GM23338 (cell line): ENCODE measurements at regions not wholly inside any gene's neighbourhood (a gene's known extent, or its start where the extent isn't known, plus 50 kb on each side); places are given as distances from the start of the nearest gene placed in this dataset.

Experiments
- ATAC-seq: fragments of 200-7000 bp; cut with Tn5 transposase; 3 replicates; pipeline ENCODE4 v1.9.1; 2020
- DNase-seq: peaks from one replicate; pipeline ENCODE4 v3.0.0-alpha.2; 2015; ENCODE audit warnings: low spot score
- H2AFZ ChIP-seq: fragments of 200-600 bp; sonication (generic); 2 replicates; pipeline ENCODE4 v1.8.0; 2016; ENCODE audit warnings: antibody characterized with exemption, mild to moderate bottlenecking, moderate library complexity
- H3F3A ChIP-seq: fragments of 200-600 bp; sonication (generic); replicated peaks from 2 replicates; pipeline ENCODE4 v1.8.0; 2017; ENCODE audit warnings: antibody characterized with exemption, mixed run types, low read depth
- H3K27ac ChIP-seq: fragments of 200-600 bp; sonication (generic); 2 replicates; pipeline ENCODE4 v1.6.1; 2016; ENCODE audit warnings: low read depth
- H3K27me3 ChIP-seq: fragments of 200-600 bp; sonication (generic); 2 replicates; pipeline ENCODE4 v1.8.0; 2016; ENCODE audit warnings: mild to moderate bottlenecking, mixed run types, moderate library complexity; ENCODE audit not compliant: insufficient read depth
- H3K36me3 ChIP-seq: fragments of 200-600 bp; sonication (generic); 2 replicates; pipeline ENCODE4 v1.8.0; 2016; ENCODE audit warnings: mild to moderate bottlenecking; ENCODE audit not compliant: insufficient read depth
- H3K4me1 ChIP-seq: fragments of 200-600 bp; sonication (generic); 2 replicates; pipeline ENCODE4 v1.8.0; 2016; ENCODE audit warnings: mild to moderate bottlenecking, moderate library complexity; ENCODE audit not compliant: insufficient read depth
- H3K4me2 ChIP-seq: fragments of 200-600 bp; sonication (generic); 2 replicates; pipeline ENCODE4 v1.7.1; 2017; ENCODE audit warnings: mixed run types
- H3K4me3 ChIP-seq: fragments of 200-600 bp; sonication (generic); 2 replicates; pipeline ENCODE4 v1.6.1; 2016; ENCODE audit warnings: mixed run types
- H3K79me2 ChIP-seq: fragments of 200-600 bp; sonication (generic); replicated peaks from 2 replicates; pipeline ENCODE4 v1.8.0; 2017; ENCODE audit warnings: mild to moderate bottlenecking; ENCODE audit not compliant: insufficient read depth
- H3K9me2 ChIP-seq: fragments of 200-600 bp; sonication (generic); 2 replicates; pipeline ENCODE4 v1.8.0; 2017; ENCODE audit not compliant: insufficient read depth
- H4K20me1 ChIP-seq: fragments of 200-600 bp; sonication (generic); replicated peaks from 2 replicates; pipeline ENCODE4 v1.8.0; 2017; ENCODE audit warnings: mild to moderate bottlenecking; ENCODE audit not compliant: insufficient read depth
- H3K27ac Mint-ChIP-seq: 2 replicates; pipeline ENCODE4 v1.8.0; 2020; ENCODE audit warnings: inconsistent platforms, mild to moderate bottlenecking, moderate library complexity, mixed read lengths
- H3K27me3 Mint-ChIP-seq: 3 replicates; pipeline ENCODE4 v1.8.0; 2022; ENCODE audit warnings: low read depth, mild to moderate bottlenecking, moderate library complexity, mixed read lengths, inconsistent platforms; ENCODE audit not compliant: insufficient read depth, poor library complexity
- H3K36me3 Mint-ChIP-seq: 3 replicates; pipeline ENCODE4 v1.8.0; 2021; ENCODE audit warnings: low read depth, mild to moderate bottlenecking, inconsistent platforms, moderate library complexity, mixed read lengths
- H3K4me1 Mint-ChIP-seq: 3 replicates; pipeline ENCODE4 v1.8.0; 2020; ENCODE audit warnings: mild to moderate bottlenecking, inconsistent platforms, mixed read lengths
- H3K4me3 Mint-ChIP-seq: 3 replicates; pipeline ENCODE4 v1.8.0; 2021; ENCODE audit warnings: moderate library complexity, mild to moderate bottlenecking, inconsistent platforms, mixed read lengths
- H3K9me3 Mint-ChIP-seq: 3 replicates; pipeline ENCODE4 v1.8.0; 2020; ENCODE audit warnings: moderate library complexity, mild to moderate bottlenecking, inconsistent platforms, mixed read lengths
- CREB1 ChIP-seq: fragments of 250-450 bp; sonication (Bioruptor Pico); IDR thresholded peaks from 2 replicates; pipeline ENCODE4 v1.5.0; 2020; ENCODE audit warnings: low read depth, mild to moderate bottlenecking, moderate library complexity
- EZH2 ChIP-seq: fragments of 200-600 bp; sonication (generic); IDR thresholded peaks from one replicate; pipeline ENCODE4 v1.8.0; 2017; ENCODE audit warnings: antibody characterized with exemption, mild to moderate bottlenecking, low read depth; ENCODE audit not compliant: unreplicated experiment
- EZH2phosphoT487 ChIP-seq: fragments of 200-600 bp; sonication (generic); IDR thresholded peaks from one replicate; pipeline ENCODE4 v1.8.1; 2018; ENCODE audit warnings: antibody characterized with exemption; ENCODE audit not compliant: unreplicated experiment
- JUNB ChIP-seq: IDR thresholded peaks from one replicate; pipeline ENCODE4 v1.6.1; 2016; ENCODE audit warnings: antibody characterized with exemption; ENCODE audit not compliant: unreplicated experiment
- NANOG ChIP-seq: IDR thresholded peaks from 2 replicates; pipeline ENCODE4 v1.6.1; 2016; ENCODE audit warnings: antibody characterized with exemption, borderline replicate concordance
- POLR2AphosphoS5 ChIP-seq: IDR thresholded peaks from 2 replicates; pipeline ENCODE4 v1.6.1; 2016; ENCODE audit warnings: antibody characterized with exemption, low read depth
- STAT1 ChIP-seq: IDR thresholded peaks from one replicate; pipeline ENCODE4 v1.6.1; 2016; ENCODE audit warnings: antibody characterized with exemption; ENCODE audit not compliant: unreplicated experiment
- ZNF114 ChIP-seq: fragments of 250-450 bp; sonication (Bioruptor Pico); IDR thresholded peaks from 2 replicates; pipeline ENCODE4 v1.5.0; 2020; ENCODE audit warnings: mild to moderate bottlenecking, moderate library complexity
- ZNF331 ChIP-seq: fragments of 250-450 bp; sonication (Bioruptor Pico); IDR thresholded peaks from 2 replicates; pipeline ENCODE4 v1.5.0; 2020; ENCODE audit warnings: low read depth, mild to moderate bottlenecking, moderate library complexity
- ZNF462 ChIP-seq: fragments of 250-450 bp; sonication (Bioruptor Pico); IDR thresholded peaks from 2 replicates; pipeline ENCODE4 v1.5.0; 2020; ENCODE audit warnings: mild to moderate bottlenecking, moderate library complexity
- TF ChIP-seq, protein P1 (sequence below): IDR thresholded peaks from one replicate; pipeline ENCODE4 v1.6.1; 2018; ENCODE audit warnings: antibody characterized with exemption; ENCODE audit not compliant: unreplicated experiment
- TF ChIP-seq, protein P2 (sequence below), 2 experiments: fragments of 200-600 bp in 1 of 2; sonication (generic) in 1 of 2; conservative IDR thresholded peaks; 2 replicates each; pipeline versions ENCODE4 v1.5.1 to v1.6.1; 2016 to 2017; ENCODE audit warnings: antibody characterized with exemption in 2 of 2, low read depth in 2 of 2, mild to moderate bottlenecking in 2 of 2, moderate library complexity in 1 of 2
- TF ChIP-seq, protein P3 (sequence below): IDR thresholded peaks from 2 replicates; pipeline ENCODE4 v1.6.1; 2016; ENCODE audit warnings: antibody characterized with exemption

DNA sequence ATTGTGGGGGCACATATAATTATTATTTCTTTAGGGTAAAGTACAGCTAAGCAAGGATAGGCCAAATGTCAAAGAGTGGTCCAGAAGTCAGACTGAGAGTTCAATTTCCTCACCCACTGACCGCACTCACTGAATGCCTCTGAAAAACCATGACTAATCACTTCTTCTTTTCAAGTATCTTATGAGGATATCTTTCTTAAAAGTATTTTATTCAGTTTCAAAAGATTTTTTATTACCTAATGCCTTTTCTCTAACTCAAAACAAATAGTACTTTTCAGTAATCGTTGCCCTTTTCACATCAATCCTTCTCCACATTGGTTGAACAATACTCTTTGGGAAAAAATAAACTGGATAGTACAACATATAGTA lies 61.7 kb upstream of the CAMK2D start:
- Histone ChIP-seq H4K20me1 (no peaks in the 10 kb centered on the region), H3K36me3 (no peaks in the 10 kb centered on the region), H3K4me2 (no peak overlapping the region), H3F3A (no peaks in the 10 kb centered on the region), H3K4me3 (no peak overlapping the region), H2AFZ (no peak overlapping the region), H3K27ac (no peak overlapping the region), H3K9me2 (no peaks in the 10 kb centered on the region), H3K79me2 (no peaks in the 10 kb centered on the region), H3K4me1 (no peaks in the 10 kb centered on the region), H3K27me3 (no peaks in the 10 kb centered on the region)
- ATAC-seq: no peak
- H3K4me1 Mint-ChIP-seq: no peaks in the 10 kb centered on the region; the same call in 2 of the 3 replicates
- no peak for TF ChIP-seq CREB1 (CRISPR knock-in tag)
- TF ChIP-seq EZH2phosphoT487: no peak
- TF ChIP-seq, protein P1, sequence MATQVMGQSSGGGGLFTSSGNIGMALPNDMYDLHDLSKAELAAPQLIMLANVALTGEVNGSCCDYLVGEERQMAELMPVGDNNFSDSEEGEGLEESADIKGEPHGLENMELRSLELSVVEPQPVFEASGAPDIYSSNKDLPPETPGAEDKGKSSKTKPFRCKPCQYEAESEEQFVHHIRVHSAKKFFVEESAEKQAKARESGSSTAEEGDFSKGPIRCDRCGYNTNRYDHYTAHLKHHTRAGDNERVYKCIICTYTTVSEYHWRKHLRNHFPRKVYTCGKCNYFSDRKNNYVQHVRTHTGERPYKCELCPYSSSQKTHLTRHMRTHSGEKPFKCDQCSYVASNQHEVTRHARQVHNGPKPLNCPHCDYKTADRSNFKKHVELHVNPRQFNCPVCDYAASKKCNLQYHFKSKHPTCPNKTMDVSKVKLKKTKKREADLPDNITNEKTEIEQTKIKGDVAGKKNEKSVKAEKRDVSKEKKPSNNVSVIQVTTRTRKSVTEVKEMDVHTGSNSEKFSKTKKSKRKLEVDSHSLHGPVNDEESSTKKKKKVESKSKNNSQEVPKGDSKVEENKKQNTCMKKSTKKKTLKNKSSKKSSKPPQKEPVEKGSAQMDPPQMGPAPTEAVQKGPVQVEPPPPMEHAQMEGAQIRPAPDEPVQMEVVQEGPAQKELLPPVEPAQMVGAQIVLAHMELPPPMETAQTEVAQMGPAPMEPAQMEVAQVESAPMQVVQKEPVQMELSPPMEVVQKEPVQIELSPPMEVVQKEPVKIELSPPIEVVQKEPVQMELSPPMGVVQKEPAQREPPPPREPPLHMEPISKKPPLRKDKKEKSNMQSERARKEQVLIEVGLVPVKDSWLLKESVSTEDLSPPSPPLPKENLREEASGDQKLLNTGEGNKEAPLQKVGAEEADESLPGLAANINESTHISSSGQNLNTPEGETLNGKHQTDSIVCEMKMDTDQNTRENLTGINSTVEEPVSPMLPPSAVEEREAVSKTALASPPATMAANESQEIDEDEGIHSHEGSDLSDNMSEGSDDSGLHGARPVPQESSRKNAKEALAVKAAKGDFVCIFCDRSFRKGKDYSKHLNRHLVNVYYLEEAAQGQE: no peak
- TF ChIP-seq, protein P2, sequence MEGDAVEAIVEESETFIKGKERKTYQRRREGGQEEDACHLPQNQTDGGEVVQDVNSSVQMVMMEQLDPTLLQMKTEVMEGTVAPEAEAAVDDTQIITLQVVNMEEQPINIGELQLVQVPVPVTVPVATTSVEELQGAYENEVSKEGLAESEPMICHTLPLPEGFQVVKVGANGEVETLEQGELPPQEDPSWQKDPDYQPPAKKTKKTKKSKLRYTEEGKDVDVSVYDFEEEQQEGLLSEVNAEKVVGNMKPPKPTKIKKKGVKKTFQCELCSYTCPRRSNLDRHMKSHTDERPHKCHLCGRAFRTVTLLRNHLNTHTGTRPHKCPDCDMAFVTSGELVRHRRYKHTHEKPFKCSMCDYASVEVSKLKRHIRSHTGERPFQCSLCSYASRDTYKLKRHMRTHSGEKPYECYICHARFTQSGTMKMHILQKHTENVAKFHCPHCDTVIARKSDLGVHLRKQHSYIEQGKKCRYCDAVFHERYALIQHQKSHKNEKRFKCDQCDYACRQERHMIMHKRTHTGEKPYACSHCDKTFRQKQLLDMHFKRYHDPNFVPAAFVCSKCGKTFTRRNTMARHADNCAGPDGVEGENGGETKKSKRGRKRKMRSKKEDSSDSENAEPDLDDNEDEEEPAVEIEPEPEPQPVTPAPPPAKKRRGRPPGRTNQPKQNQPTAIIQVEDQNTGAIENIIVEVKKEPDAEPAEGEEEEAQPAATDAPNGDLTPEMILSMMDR (conservative IDR thresholded peaks at IDR 0.05; ENCODE audit: low read depth in 2 of 2): no peak
- no peak for TF ChIP-seq ZNF114 (CRISPR knock-in tag)
- TF ChIP-seq ZNF462 (CRISPR knock-in tag): no peak
- TF ChIP-seq, protein P3, sequence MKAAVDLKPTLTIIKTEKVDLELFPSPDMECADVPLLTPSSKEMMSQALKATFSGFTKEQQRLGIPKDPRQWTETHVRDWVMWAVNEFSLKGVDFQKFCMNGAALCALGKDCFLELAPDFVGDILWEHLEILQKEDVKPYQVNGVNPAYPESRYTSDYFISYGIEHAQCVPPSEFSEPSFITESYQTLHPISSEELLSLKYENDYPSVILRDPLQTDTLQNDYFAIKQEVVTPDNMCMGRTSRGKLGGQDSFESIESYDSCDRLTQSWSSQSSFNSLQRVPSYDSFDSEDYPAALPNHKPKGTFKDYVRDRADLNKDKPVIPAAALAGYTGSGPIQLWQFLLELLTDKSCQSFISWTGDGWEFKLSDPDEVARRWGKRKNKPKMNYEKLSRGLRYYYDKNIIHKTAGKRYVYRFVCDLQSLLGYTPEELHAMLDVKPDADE: no peak
- TF ChIP-seq JUNB: no peak
- TF ChIP-seq ZNF331: no peak
- TF ChIP-seq NANOG: no peak
- TF ChIP-seq EZH2: no peak
- TF ChIP-seq STAT1: no peak
- no peak for TF ChIP-seq POLR2AphosphoS5
- no peaks in the 10 kb centered on the region for H3K9me3 Mint-ChIP-seq
- no peaks in the 10 kb centered on the region for H3K36me3 Mint-ChIP-seq
- no peaks in the 10 kb centered on the region for H3K27me3 Mint-ChIP-seq
- H3K27ac Mint-ChIP-seq: no peak overlapping the region
- DNase-seq: no peak
- no peak overlapping the region for H3K4me3 Mint-ChIP-seq
